Inferior parietal cortex (tissue), 1 donor: ENCODE measurements at regions not wholly inside any gene's neighbourhood (a gene's known extent, or its start where the extent isn't known, plus 50 kb on each side); places are given as distances from the start of the nearest gene placed in this dataset.
"Not testable (repeated sequence)": the region's sequence is repeated elsewhere in the genome, so short reads cannot be mapped to it uniquely, and the experiment has no call there.

Experiments used
- DNase-seq: peaks from one replicate; pipeline ENCODE4 v3.0.0-alpha.2; 2016; ENCODE audit errors: extremely low spot score

GRCh38 chr9:62833323-62834200, 1643.7 kb downstream of the SPATA31A7 start:
- DNase-seq = not testable (repeated sequence)

GRCh38 chr9:62837254-62837911, 1647.5 kb downstream of the SPATA31A7 start:
- not testable (repeated sequence) for DNase-seq

- peak; percentile 82 for DNase-seq
These were observed 1648.3 kb downstream of the SPATA31A7 start for GRCh38 chr9:62838024-62838718.

GRCh38 chr9:62839168-62839567, 1649.3 kb downstream of the SPATA31A7 start:
- DNase-seq = not testable (repeated sequence)

GRCh38 chr9:62843145-62843544, 1653.3 kb downstream of the SPATA31A7 start:
- DNase-seq = not testable (repeated sequence)

GRCh38 chr9:62843706-62844290, 1654.0 kb downstream of the SPATA31A7 start:
- not testable (repeated sequence) for DNase-seq

GRCh38 chr9:62844681-62845185, 1654.9 kb downstream of the SPATA31A7 start:
- not testable (repeated sequence) for DNase-seq

GRCh38 chr9:62848258-62848657, 1658.4 kb downstream of the SPATA31A7 start:
- DNase-seq = not testable (repeated sequence)

GRCh38 chr9:62849991-62850390, 1660.2 kb downstream of the SPATA31A7 start:
- DNase-seq = not testable (repeated sequence)

GRCh38 chr9:62857280-62857679, 1667.4 kb downstream of the SPATA31A7 start:
- DNase-seq = not testable (repeated sequence)

- not testable (repeated sequence) for DNase-seq
These were observed 1668.4 kb downstream of the SPATA31A7 start for GRCh38 chr9:62858240-62858639.

- DNase-seq = not testable (repeated sequence)
These were observed 1671.4 kb downstream of the SPATA31A7 start for GRCh38 chr9:62860939-62861860.

- not testable (repeated sequence) for DNase-seq
These were observed 1672.3 kb downstream of the SPATA31A7 start for GRCh38 chr9:62862180-62862579.

GRCh38 chr9:62863319-62863718, 1673.5 kb downstream of the SPATA31A7 start:
- DNase-seq = not testable (repeated sequence)

GRCh38 chr9:62863867-62864266, 1674.0 kb downstream of the SPATA31A7 start:
- not testable (repeated sequence) for DNase-seq

- DNase-seq = peak; percentile 61
These were observed 1674.9 kb downstream of the SPATA31A7 start for GRCh38 chr9:62864481-62865469.

- DNase-seq = not testable (repeated sequence)
These were observed 1679.2 kb downstream of the SPATA31A7 start for GRCh38 chr9:62869061-62869460.

GRCh38 chr9:62871765-62872164, 1681.9 kb downstream of the SPATA31A7 start:
- not testable (repeated sequence) for DNase-seq

- not testable (repeated sequence) for DNase-seq
These were observed 1684.4 kb downstream of the SPATA31A7 start for GRCh38 chr9:62874213-62874612.
